ENCODE measurements at regions not wholly inside any gene's neighbourhood (a gene's known extent, or its start where the extent isn't known, plus 50 kb on each side); places are given as distances from the start of the nearest gene placed in this dataset.

DNA sequence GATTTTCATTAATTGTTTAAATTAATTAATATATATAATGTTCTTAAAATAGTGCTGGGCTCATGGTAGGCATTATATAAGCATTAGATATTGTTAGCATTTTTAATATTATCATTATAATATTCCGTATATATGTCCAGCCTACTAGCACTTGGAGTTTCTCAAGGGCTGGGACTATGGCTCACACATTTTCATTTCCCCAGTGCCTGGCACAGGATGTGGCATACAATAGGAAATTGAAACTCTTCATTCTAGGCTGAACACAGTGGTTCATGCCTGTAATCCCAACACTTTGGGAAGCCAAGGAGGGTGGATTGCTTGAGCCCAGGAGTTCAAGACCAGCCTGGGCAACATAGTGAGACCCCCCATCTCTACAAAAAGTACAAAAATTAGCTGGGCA lies 170.4 kb downstream of the RSL24D1 start:
- H3K27ac Mint-ChIP-seq (ENCODE audit: unreplicated experiment), result no peak overlapping the region

DNA sequence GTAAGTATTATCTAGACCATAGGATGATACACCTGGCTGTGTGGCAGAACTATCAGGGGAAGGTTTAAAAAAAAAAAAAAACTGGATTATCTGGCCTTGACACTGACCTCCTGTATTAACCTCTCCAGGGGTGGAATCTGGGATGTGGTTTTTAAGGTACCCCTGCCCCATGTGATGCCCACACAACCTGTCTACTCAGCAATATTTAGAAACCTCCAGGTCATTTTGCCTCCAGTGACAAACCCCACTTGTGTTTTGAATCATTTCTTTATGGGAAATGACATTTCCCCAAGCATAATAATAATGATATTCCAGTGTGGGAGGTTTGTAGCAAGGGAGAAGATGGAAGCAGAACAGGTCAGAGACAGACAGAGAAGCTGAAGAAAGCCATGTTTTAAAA lies 179.1 kb downstream of the RSL24D1 start:
- FAIRE-seq (no peak), DNase-seq (ENCODE audit: low read depth) (no peak)
- H4K20me1 ChIP-seq (ENCODE audit: insufficient read depth, low read length), result no peaks in the 10 kb centered on the region
- no peaks in the 10 kb centered on the region for H3K4me1 ChIP-seq (ENCODE audit: insufficient read depth, low read length)
- H3K4me3 ChIP-seq (ENCODE audit: insufficient read depth, low read depth, low read length), result no peak overlapping the region
- H3K27ac Mint-ChIP-seq (ENCODE audit: unreplicated experiment), result no peak overlapping the region
- H3K27ac ChIP-seq (ENCODE audit: low read depth, low read length), result no peak overlapping the region
- no peaks in the 10 kb centered on the region for H3K79me2 ChIP-seq (ENCODE audit: insufficient read depth, low read length)
- no peak overlapping the region for H3K4me2 ChIP-seq (ENCODE audit: low read length)
- H3K4me3 Mint-ChIP-seq (ENCODE audit: unreplicated experiment), result no peak overlapping the region
- H3K27me3 ChIP-seq (ENCODE audit: insufficient read depth, low read length), result no peaks in the 10 kb centered on the region
- no peaks in the 10 kb centered on the region for H3K36me3 Mint-ChIP-seq (ENCODE audit: low read depth, unreplicated experiment)
- H2AFZ ChIP-seq (ENCODE audit: low read depth, low read length), result no peak overlapping the region
- no peaks in the 10 kb centered on the region for H3K4me1 Mint-ChIP-seq (ENCODE audit: low read depth, unreplicated experiment)
- no peaks in the 10 kb centered on the region for H3K36me3 ChIP-seq (ENCODE audit: insufficient read depth, low read length)
- H3K9me3 Mint-ChIP-seq (ENCODE audit: unreplicated experiment), result peaks cover 3% of the 10 kb centered on the region
- H3K27me3 Mint-ChIP-seq (ENCODE audit: low read depth, unreplicated experiment), result no peaks in the 10 kb centered on the region
- TF ChIP-seq EZH2 (IDR thresholded peaks at IDR 0.05; ENCODE audit: insufficient read depth, low read length), result no peak
- TF ChIP-seq, protein P1, sequence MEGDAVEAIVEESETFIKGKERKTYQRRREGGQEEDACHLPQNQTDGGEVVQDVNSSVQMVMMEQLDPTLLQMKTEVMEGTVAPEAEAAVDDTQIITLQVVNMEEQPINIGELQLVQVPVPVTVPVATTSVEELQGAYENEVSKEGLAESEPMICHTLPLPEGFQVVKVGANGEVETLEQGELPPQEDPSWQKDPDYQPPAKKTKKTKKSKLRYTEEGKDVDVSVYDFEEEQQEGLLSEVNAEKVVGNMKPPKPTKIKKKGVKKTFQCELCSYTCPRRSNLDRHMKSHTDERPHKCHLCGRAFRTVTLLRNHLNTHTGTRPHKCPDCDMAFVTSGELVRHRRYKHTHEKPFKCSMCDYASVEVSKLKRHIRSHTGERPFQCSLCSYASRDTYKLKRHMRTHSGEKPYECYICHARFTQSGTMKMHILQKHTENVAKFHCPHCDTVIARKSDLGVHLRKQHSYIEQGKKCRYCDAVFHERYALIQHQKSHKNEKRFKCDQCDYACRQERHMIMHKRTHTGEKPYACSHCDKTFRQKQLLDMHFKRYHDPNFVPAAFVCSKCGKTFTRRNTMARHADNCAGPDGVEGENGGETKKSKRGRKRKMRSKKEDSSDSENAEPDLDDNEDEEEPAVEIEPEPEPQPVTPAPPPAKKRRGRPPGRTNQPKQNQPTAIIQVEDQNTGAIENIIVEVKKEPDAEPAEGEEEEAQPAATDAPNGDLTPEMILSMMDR (IDR thresholded peaks at IDR 0.05; ENCODE audit: insufficient read depth, low read depth, low read length), result no peak
- H3K9me3 ChIP-seq (ENCODE audit: insufficient read depth, low read depth, low read length), result no peaks in the 10 kb centered on the region
- no peak overlapping the region for H3K9ac ChIP-seq (ENCODE audit: low read length)

More for the DNA sequence above, 170.4 kb downstream of the RSL24D1 start:
- H3K4me3 Mint-ChIP-seq (ENCODE audit: unreplicated experiment), result no peak overlapping the region
- DNase-seq (ENCODE audit: low read depth) (no peak), FAIRE-seq (no peak)
- no peaks in the 10 kb centered on the region for H3K4me1 Mint-ChIP-seq (ENCODE audit: low read depth, unreplicated experiment)
- Histone ChIP-seq H3K36me3 (ENCODE audit: insufficient read depth, low read length) (no peaks in the 10 kb centered on the region), H3K79me2 (ENCODE audit: insufficient read depth, low read length) (no peaks in the 10 kb centered on the region), H3K4me1 (ENCODE audit: insufficient read depth, low read length) (no peaks in the 10 kb centered on the region), H4K20me1 (ENCODE audit: insufficient read depth, low read length) (no peaks in the 10 kb centered on the region), H3K9me3 (ENCODE audit: insufficient read depth, low read depth, low read length) (no peaks in the 10 kb centered on the region), H3K27me3 (ENCODE audit: insufficient read depth, low read length) (no peaks in the 10 kb centered on the region), H3K9ac (ENCODE audit: low read length) (no peak overlapping the region), H2AFZ (ENCODE audit: low read depth, low read length) (no peak overlapping the region), H3K4me2 (ENCODE audit: low read length) (no peak overlapping the region), H3K4me3 (ENCODE audit: insufficient read depth, low read depth, low read length) (no peak overlapping the region), H3K27ac (ENCODE audit: low read depth, low read length) (no peak overlapping the region)
- TF ChIP-seq, protein P1 (IDR thresholded peaks at IDR 0.05; ENCODE audit: insufficient read depth, low read depth, low read length), result no peak
- no peak for TF ChIP-seq EZH2 (IDR thresholded peaks at IDR 0.05; ENCODE audit: insufficient read depth, low read length)
- peaks cover 3% of the 10 kb centered on the region for H3K9me3 Mint-ChIP-seq (ENCODE audit: unreplicated experiment)
- no peaks in the 10 kb centered on the region for H3K36me3 Mint-ChIP-seq (ENCODE audit: low read depth, unreplicated experiment)
- H3K27me3 Mint-ChIP-seq (ENCODE audit: low read depth, unreplicated experiment), result no peaks in the 10 kb centered on the region

DNA sequence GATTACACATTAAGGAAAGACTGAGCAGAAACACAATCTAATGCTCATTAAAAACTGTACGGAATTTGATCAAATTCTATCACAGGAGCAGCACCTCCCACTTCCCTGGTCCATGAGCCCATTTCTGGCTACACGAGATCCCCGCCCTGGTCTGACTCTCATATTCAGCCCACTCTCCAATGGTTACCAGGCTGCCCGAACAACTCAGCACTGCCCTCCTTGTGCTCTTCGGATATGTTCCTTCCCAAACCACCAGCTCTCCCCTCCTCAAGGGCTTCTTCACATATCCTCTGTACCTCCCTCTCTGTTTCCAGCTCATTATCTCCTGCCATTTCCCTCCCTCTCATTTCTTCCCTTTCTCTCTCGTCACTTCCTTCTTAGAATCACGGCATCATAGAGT lies 180.5 kb downstream of the RSL24D1 start:
- no peak overlapping the region for H2AFZ ChIP-seq (ENCODE audit: low read depth, low read length)
- no peak for DNase-seq (ENCODE audit: low read depth)
- Mint-ChIP-seq H3K27me3 (ENCODE audit: low read depth, unreplicated experiment) (no peaks in the 10 kb centered on the region), H3K27ac (ENCODE audit: unreplicated experiment) (no peak overlapping the region), H3K4me1 (ENCODE audit: low read depth, unreplicated experiment) (no peaks in the 10 kb centered on the region), H3K9me3 (ENCODE audit: unreplicated experiment) (peaks cover 3% of the 10 kb centered on the region), H3K4me3 (ENCODE audit: unreplicated experiment) (no peak overlapping the region), H3K36me3 (ENCODE audit: low read depth, unreplicated experiment) (no peaks in the 10 kb centered on the region)
- H3K4me3 ChIP-seq (ENCODE audit: insufficient read depth, low read depth, low read length), result no peak overlapping the region
- TF ChIP-seq EZH2 (IDR thresholded peaks at IDR 0.05; ENCODE audit: insufficient read depth, low read length), result no peak
- TF ChIP-seq, protein P1 (IDR thresholded peaks at IDR 0.05; ENCODE audit: insufficient read depth, low read depth, low read length), result no peak
- no peaks in the 10 kb centered on the region for H3K4me1 ChIP-seq (ENCODE audit: insufficient read depth, low read length)
- no peaks in the 10 kb centered on the region for H3K79me2 ChIP-seq (ENCODE audit: insufficient read depth, low read length)
- no peak for FAIRE-seq
- H3K27me3 ChIP-seq (ENCODE audit: insufficient read depth, low read length), result no peaks in the 10 kb centered on the region
- no peaks in the 10 kb centered on the region for H3K9me3 ChIP-seq (ENCODE audit: insufficient read depth, low read depth, low read length)
- no peak overlapping the region for H3K27ac ChIP-seq (ENCODE audit: low read depth, low read length)
- H3K4me2 ChIP-seq (ENCODE audit: low read length), result no peak overlapping the region
- H3K36me3 ChIP-seq (ENCODE audit: insufficient read depth, low read length), result no peaks in the 10 kb centered on the region
- H4K20me1 ChIP-seq (ENCODE audit: insufficient read depth, low read length), result no peaks in the 10 kb centered on the region
- no peak overlapping the region for H3K9ac ChIP-seq (ENCODE audit: low read length)
